ENCODE measurements at regions not wholly inside any gene's neighbourhood (a gene's known extent, or its start where the extent isn't known, plus 50 kb on each side); places are given as distances from the start of the nearest gene placed in this dataset.

DNA sequence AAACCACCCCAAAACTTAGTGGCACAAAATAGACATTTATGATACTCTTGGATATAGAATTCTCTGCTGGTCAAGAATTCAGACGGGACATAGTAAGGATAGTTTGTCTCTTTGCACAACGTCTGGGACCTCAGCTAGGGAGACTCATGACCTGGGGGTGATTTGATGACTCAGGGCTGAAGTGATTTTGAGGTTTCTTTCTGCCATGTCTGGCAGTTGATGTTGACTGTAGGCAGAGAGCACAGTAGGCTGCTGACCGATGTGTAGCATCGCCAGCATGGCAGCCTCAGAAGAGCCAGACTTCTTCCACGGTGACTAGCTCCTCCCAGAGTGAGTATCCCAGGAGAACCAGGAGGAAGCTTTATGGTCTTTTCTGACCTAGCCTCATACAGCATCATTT is 88.9 kb upstream of the FRMD6 start:
- TF ChIP-seq, protein P1, sequence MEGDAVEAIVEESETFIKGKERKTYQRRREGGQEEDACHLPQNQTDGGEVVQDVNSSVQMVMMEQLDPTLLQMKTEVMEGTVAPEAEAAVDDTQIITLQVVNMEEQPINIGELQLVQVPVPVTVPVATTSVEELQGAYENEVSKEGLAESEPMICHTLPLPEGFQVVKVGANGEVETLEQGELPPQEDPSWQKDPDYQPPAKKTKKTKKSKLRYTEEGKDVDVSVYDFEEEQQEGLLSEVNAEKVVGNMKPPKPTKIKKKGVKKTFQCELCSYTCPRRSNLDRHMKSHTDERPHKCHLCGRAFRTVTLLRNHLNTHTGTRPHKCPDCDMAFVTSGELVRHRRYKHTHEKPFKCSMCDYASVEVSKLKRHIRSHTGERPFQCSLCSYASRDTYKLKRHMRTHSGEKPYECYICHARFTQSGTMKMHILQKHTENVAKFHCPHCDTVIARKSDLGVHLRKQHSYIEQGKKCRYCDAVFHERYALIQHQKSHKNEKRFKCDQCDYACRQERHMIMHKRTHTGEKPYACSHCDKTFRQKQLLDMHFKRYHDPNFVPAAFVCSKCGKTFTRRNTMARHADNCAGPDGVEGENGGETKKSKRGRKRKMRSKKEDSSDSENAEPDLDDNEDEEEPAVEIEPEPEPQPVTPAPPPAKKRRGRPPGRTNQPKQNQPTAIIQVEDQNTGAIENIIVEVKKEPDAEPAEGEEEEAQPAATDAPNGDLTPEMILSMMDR (IDR thresholded peaks at IDR 0.05 in 2 of 3, conservative IDR thresholded peaks at IDR 0.05 in 1 of 3; ENCODE audit: borderline replicate concordance in 1 of 3, insufficient read depth in 1 of 3, low read depth in 2 of 3, low read length in 2 of 3), result no peak
- TF ChIP-seq POLR2A (IDR thresholded peaks at IDR 0.05; ENCODE audit: borderline replicate concordance, extremely low read depth, insufficient read depth, insufficient read length), result no peak
- TF ChIP-seq, protein P2, sequence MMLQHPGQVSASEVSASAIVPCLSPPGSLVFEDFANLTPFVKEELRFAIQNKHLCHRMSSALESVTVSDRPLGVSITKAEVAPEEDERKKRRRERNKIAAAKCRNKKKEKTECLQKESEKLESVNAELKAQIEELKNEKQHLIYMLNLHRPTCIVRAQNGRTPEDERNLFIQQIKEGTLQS (IDR thresholded peaks at IDR 0.05), result no peak
- no peak for TF ChIP-seq SP1 (IDR thresholded peaks at IDR 0.05; ENCODE audit: low read depth)
- no peak for TF ChIP-seq RAD21 (IDR thresholded peaks at IDR 0.05; ENCODE audit: low read depth)
- TF ChIP-seq, protein P3, sequence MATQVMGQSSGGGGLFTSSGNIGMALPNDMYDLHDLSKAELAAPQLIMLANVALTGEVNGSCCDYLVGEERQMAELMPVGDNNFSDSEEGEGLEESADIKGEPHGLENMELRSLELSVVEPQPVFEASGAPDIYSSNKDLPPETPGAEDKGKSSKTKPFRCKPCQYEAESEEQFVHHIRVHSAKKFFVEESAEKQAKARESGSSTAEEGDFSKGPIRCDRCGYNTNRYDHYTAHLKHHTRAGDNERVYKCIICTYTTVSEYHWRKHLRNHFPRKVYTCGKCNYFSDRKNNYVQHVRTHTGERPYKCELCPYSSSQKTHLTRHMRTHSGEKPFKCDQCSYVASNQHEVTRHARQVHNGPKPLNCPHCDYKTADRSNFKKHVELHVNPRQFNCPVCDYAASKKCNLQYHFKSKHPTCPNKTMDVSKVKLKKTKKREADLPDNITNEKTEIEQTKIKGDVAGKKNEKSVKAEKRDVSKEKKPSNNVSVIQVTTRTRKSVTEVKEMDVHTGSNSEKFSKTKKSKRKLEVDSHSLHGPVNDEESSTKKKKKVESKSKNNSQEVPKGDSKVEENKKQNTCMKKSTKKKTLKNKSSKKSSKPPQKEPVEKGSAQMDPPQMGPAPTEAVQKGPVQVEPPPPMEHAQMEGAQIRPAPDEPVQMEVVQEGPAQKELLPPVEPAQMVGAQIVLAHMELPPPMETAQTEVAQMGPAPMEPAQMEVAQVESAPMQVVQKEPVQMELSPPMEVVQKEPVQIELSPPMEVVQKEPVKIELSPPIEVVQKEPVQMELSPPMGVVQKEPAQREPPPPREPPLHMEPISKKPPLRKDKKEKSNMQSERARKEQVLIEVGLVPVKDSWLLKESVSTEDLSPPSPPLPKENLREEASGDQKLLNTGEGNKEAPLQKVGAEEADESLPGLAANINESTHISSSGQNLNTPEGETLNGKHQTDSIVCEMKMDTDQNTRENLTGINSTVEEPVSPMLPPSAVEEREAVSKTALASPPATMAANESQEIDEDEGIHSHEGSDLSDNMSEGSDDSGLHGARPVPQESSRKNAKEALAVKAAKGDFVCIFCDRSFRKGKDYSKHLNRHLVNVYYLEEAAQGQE (IDR thresholded peaks at IDR 0.05; ENCODE audit: low read depth), result no peak
- TF ChIP-seq SIN3A (IDR thresholded peaks at IDR 0.05; ENCODE audit: low read depth), result no peak
- no peak for TF ChIP-seq EGR1 (IDR thresholded peaks at IDR 0.05; ENCODE audit: low read depth)
- TF ChIP-seq POLR2AphosphoS5 (IDR thresholded peaks at IDR 0.05; ENCODE audit: low read depth, low read length), result no peak
